Activated CD4-positive, alpha-beta T cell treated with anti-CD3 and anti-CD28 coated beads, Interleukin-2, amount 50 U/mL, for 24 hours (primary cell): ENCODE measurements at regions not wholly inside any gene's neighbourhood (a gene's known extent, or its start where the extent isn't known, plus 50 kb on each side); places are given as distances from the start of the nearest gene placed in this dataset.
"Not testable (repeated sequence)": the region's sequence is repeated elsewhere in the genome, so short reads cannot be mapped to it uniquely, and the experiment has no call there.

Experiments used
- DNase-seq, 2 donors: peaks; one replicate each; pipeline ENCODE4 v3.0.0-alpha.2; 2020; ENCODE audit warnings: low read depth in 1 of 2, low spot score in 1 of 2

GRCh38 chr5:162607879-162608278 lies 540.3 kb downstream of the GABRG2 start:
- no peak for DNase-seq

- DNase-seq: not testable (repeated sequence)
Observed at GRCh38 chr5:162621726-162622263, 554.2 kb downstream of the GABRG2 start.

- no peak for DNase-seq
Observed at GRCh38 chr5:162624110-162624509, 556.5 kb downstream of the GABRG2 start.

- DNase-seq: no peak
Observed at GRCh38 chr5:162637481-162637880, 569.9 kb downstream of the GABRG2 start.

- no peak for DNase-seq
Observed at GRCh38 chr5:162638849-162639248, 571.3 kb downstream of the GABRG2 start.

- no peak for DNase-seq
Observed at GRCh38 chr5:162641142-162641813, 573.7 kb downstream of the GABRG2 start.

GRCh38 chr5:162654661-162655405 lies 587.3 kb downstream of the GABRG2 start:
- DNase-seq: no peak

- DNase-seq: no peak
Observed at GRCh38 chr5:162657076-162657475, 589.5 kb downstream of the GABRG2 start.

GRCh38 chr5:162664846-162665245 lies 597.3 kb downstream of the GABRG2 start:
- no peak for DNase-seq

- DNase-seq: no peak
Observed at GRCh38 chr5:162668926-162669325, 601.4 kb downstream of the GABRG2 start.

GRCh38 chr5:162672061-162672460 lies 604.5 kb downstream of the GABRG2 start:
- no peak for DNase-seq

- DNase-seq: no peak
Observed at GRCh38 chr5:162683284-162683683, 615.7 kb downstream of the GABRG2 start.

- DNase-seq: no peak
Observed at GRCh38 chr5:162684145-162684544, 616.6 kb downstream of the GABRG2 start.

- DNase-seq: no peak
Observed at GRCh38 chr5:162685302-162685701, 617.7 kb downstream of the GABRG2 start.

GRCh38 chr5:162696272-162696671 lies 628.7 kb downstream of the GABRG2 start:
- not testable (repeated sequence) for DNase-seq

GRCh38 chr5:162699361-162699760 lies 631.8 kb downstream of the GABRG2 start:
- no peak for DNase-seq

GRCh38 chr5:162703914-162704313 lies 636.3 kb downstream of the GABRG2 start:
- no peak for DNase-seq

GRCh38 chr5:162711244-162711643 lies 643.7 kb downstream of the GABRG2 start:
- DNase-seq: no peak

- DNase-seq: no peak
Observed at GRCh38 chr5:162719720-162720119, 652.1 kb downstream of the GABRG2 start.

- DNase-seq: no peak
Observed at GRCh38 chr5:162721125-162721524, 653.6 kb downstream of the GABRG2 start.

GRCh38 chr5:162752612-162753011 lies 684.8 kb upstream of the CCNG1 start:
- DNase-seq: no peak

- no peak for DNase-seq
Observed at GRCh38 chr5:162762119-162762518, 675.3 kb upstream of the CCNG1 start.
